Stimulated activated CD8-positive, alpha-beta memory T cell treated with anti-CD3 and anti-CD28 coated beads, Interleukin-12 subunit alpha, Interleukin-12 subunit beta, amount 100 ng/mL, for 24 hours (primary cell): ENCODE measurements at regions not wholly inside any gene's neighbourhood (a gene's known extent, or its start where the extent isn't known, plus 50 kb on each side); places are given as distances from the start of the nearest gene placed in this dataset.
"Not testable (repeated sequence)": the region's sequence is repeated elsewhere in the genome, so short reads cannot be mapped to it uniquely, and the experiment has no call there.

Experiments used
- DNase-seq: peaks from one replicate; pipeline ENCODE4 v3.0.0-alpha.2; 2020; ENCODE audit errors: extremely low read depth

- no peak for DNase-seq
Observed at GRCh38 chr5:71771191-71771590, 52.1 kb downstream of the CARTPT start.

DNA sequence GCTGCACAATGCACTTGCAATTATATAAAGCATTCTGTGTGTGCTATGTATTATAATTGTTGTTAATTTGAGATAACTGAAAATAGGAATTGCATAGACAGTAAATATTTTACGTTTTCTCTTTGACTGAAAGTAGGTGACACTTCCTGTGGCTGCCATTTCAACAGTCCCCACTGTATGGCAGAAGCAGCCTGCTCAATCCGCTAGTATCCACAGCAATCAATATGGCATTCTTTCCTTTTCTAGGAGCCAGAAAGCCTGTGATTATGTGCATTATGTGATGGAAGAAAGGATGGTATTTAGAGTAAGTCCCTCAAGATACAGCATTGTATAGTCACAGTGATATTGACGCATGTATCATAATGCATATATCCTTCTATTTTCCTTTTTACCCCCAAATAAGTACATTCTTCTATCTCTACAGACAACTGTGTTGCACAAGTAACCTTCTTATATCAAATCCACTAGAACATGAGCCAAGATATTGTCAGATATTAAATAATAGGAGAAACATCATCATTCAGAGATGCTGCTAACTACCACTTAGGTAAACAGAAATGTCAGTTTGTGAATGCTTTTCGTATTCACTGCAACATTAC lies 59.7 kb downstream of the CARTPT start:
- no peak for DNase-seq

- no peak for DNase-seq
Observed at GRCh38 chr5:71780597-71780996, 61.5 kb downstream of the CARTPT start.

GRCh38 chr5:71782393-71782770 lies 63.3 kb downstream of the CARTPT start:
- no peak for DNase-seq

- peak; percentile 8 for DNase-seq
Observed at GRCh38 chr5:71782771-71783770, 64.0 kb downstream of the CARTPT start.

GRCh38 chr5:71783891-71784290 lies 64.8 kb downstream of the CARTPT start:
- no peak for DNase-seq

GRCh38 chr5:71786337-71787055 lies 67.4 kb downstream of the CARTPT start:
- no peak for DNase-seq

GRCh38 chr5:71788794-71789193 lies 69.7 kb downstream of the CARTPT start:
- no peak for DNase-seq

DNA sequence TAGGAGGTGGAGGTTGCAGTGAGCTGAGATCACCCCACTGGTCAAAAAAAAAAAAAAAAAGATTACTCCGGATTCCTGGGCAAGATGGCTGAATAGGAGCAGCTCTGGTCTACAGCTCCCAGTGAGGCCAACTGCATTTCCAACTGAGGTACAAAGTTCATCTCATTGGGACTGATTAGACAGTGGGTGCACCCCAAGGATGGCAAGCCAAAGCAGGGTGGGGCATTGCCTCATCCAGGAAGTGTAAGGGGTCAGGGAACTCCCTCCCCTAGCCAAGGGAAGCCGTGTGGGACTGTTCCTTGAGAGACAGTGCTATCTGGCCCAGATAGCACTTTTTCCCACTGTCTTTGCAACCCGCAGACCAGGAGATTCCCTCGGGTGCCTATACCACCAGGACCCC lies 70.7 kb downstream of the CARTPT start:
- no peak for DNase-seq

DNA sequence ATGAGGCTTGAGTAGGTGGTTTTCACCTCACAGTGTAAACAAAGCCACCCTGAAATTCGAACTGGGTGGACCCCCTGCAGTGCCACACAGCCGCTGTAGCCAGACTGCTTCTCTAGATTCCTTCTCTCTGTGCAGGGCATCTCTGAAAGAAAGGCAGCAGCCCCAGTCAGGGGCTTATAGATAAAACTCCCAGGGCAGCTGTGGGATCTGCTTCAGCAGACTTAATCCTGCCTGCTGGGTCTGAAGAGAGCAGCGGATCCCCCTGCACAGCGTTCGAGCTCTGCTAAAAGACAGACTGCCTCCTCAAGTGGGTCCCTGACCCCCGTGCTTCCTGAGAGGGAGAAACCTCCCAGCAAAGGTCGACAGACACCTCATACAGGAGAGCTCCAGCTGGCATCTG lies 71.4 kb downstream of the CARTPT start:
- no peak for DNase-seq

GRCh38 chr5:71792041-71792440 lies 73.0 kb downstream of the CARTPT start:
- DNase-seq, result not testable (repeated sequence)

DNA sequence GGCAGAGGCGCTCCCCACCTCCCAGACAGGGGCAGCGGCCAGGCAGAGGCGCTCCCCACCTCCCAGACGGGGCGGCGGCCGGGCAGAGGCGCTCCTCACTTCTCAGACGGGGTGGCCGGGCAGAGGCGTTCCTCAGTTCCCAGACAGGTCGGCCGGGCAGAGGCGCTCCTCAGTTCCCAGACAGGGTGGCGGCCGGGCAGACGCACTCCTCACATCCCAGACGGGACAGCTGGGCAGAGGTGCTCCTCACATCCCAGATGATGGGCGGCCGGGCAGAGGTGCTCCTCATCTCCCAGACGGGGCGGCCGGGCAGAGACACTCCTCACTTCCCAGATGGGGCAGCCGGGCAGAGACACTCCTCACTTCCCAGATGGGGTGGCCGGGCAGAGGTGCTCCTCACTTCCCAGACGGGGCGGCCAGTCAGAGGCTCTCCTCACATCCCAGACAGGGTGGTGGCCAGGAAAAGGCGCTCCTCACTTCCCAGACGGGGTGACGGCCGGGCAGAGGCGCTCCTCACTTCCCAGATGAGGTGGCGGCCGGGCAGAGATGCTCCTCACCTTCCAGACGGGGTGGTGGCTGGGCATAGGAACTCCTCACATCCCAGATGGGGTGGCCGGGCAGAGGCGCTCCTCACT lies 75.1 kb downstream of the CARTPT start:
- DNase-seq, result no peak

DNA sequence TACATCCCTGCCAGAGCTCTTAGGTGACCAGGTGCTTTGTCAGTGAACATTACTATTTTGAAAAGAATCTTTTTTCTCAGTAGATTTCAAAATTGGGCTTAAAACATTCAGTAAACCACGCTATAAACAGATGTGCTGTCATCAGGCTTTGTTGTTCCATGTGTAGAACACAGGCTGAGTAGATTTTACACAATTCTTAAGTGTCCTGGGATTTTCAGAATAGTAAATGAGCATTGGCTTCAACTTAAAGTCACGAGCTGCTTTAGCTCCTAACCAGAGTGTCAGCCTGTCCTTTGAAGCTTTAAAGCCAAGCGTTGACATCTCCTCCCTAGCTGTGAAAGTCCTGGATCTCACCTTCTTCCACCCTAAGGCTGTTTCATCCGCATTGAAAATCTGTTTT lies 83.6 kb downstream of the CARTPT start:
- DNase-seq, result no peak

DNA sequence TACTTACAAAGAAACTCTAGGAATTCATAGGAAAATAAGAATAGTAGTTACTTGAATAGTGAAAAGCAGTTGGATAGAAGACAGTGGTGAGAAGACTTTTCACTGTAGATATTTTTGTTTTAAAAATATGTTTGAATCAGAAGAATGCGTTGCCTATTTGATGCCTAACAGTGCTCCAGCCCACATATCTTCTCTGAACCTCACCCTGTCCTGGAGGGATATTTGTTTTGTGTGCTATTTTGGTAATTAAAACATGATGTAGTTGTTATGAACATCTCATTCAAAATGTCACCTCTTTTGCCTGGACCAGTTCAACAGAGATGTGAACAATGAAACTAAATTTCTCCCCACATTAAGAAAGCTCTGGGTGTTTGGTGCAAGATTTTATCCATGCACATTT lies 87.6 kb downstream of the CARTPT start:
- no peak for DNase-seq

DNA sequence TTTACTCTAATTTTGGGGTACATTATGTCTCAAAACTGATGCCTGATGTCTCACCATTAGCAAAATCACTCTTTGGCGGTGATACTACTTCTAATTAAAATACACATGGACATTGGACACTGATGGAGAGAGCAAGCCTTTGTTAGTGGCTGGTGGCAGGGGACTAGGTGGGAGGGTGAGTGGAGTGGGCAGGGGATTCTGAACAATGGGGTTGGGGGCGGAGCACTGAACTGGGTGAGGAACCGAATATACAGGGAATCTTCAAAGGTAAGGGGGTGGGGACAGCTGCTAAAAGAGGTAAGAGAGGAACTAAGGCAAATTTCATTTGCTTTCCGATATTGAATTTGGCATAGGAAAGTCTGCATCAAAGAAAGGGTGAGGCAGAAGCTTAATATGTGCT lies 88.8 kb downstream of the CARTPT start:
- DNase-seq, result no peak

GRCh38 chr5:71809446-71809845 lies 90.4 kb downstream of the CARTPT start:
- DNase-seq, result no peak

DNA sequence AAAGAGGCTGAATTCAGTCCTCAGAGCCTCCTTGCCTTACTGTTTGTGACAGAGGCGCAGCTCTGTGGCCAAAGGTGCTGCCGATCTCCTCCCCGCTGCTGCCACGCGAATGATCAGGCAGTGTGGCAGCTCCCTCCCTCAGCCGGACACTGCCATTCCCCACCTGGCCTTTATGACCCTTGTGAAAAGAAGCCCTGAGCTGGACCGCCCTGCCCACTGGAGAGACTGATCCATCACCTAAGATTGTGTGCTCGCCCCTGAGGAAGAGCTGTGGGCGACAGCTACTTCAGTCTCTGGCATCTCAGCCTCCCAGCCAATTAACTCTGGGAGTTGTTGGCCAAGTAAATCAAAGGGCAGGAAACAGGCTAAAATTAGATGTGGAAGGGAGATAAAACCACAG lies 90.9 kb downstream of the CARTPT start:
- DNase-seq, result no peak

- no peak for DNase-seq
Observed at GRCh38 chr5:71810471-71811195, 91.6 kb downstream of the CARTPT start.

GRCh38 chr5:71811779-71812178 lies 92.7 kb downstream of the CARTPT start:
- DNase-seq, result no peak

GRCh38 chr5:71816307-71816706 lies 97.2 kb downstream of the CARTPT start:
- DNase-seq, result no peak

DNA sequence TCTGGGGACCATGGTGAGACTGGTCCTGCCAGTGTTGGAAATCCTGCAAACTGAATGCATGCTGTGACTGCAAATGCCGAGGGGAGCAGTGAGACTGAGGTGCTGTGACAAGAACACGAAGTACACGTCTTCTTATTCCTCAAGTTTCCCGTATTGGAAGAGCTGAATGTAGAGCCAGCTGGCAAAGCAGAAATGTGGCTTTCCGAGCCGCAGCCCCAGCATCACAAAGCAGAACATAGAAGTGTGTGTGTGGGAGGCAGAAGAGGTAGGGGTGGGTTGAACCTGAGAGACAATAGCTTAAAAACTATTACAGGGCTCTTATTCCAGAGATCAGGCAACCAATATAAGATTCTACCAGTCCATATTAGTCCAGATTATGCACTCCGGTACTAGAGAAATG lies 98.8 kb downstream of the CARTPT start:
- no peak for DNase-seq
